HL-60/S4 treated with phorbol 12-myristate 13-acetate at 8.2 ng/mL for 4 days and 3 days (cell line): ENCODE measurements at regions not wholly inside any gene's neighbourhood (a gene's known extent, or its start where the extent isn't known, plus 50 kb on each side); places are given as distances from the start of the nearest gene placed in this dataset.

Experiments
- in situ Hi-C: fragments of 300-500 bp; cut with MboI; formaldehyde crosslinking; loops from 2 replicates; pipeline ENCODE4 v1.15.0; 2022; ENCODE audit warnings: low sequenced_read_pairs

- in situ Hi-C loops = no loop called here
Measured at GRCh38 chr17:77375917-77376651, 235.3 kb downstream of the SEC14L1 start.

GRCh38 chr17:77376795-77377709, 236.3 kb downstream of the SEC14L1 start:
- in situ Hi-C loops = no loop called here

- in situ Hi-C loops = no loop called here
Measured at GRCh38 chr17:77377710-77378235, 237.0 kb downstream of the SEC14L1 start.

- in situ Hi-C loops = no loop called here
Measured at GRCh38 chr17:77378318-77379064, 237.7 kb downstream of the SEC14L1 start.

- in situ Hi-C loops = no loop called here
Measured at GRCh38 chr17:77379065-77379428, 238.3 kb downstream of the SEC14L1 start.

- in situ Hi-C loops = no loop called here
Measured at GRCh38 chr17:77379832-77380231, 239.1 kb downstream of the SEC14L1 start.

GRCh38 chr17:77380395-77381184, 239.8 kb downstream of the SEC14L1 start:
- in situ Hi-C loops = no loop called here

GRCh38 chr17:77381185-77381700, 240.5 kb downstream of the SEC14L1 start:
- in situ Hi-C loops = no loop called here

- in situ Hi-C loops = no loop called here
Measured at GRCh38 chr17:77381731-77382130, 241.0 kb downstream of the SEC14L1 start.

- in situ Hi-C loops = no loop called here
Measured at GRCh38 chr17:77382356-77382911, 241.7 kb downstream of the SEC14L1 start.

GRCh38 chr17:77382966-77383612, 242.3 kb downstream of the SEC14L1 start:
- in situ Hi-C loops = no loop called here

- in situ Hi-C loops = no loop called here
Measured at GRCh38 chr17:77383613-77384608, 243.1 kb downstream of the SEC14L1 start.

- in situ Hi-C loops = no loop called here
Measured at GRCh38 chr17:77385750-77386501, 245.2 kb downstream of the SEC14L1 start.

- in situ Hi-C loops = no loop called here
Measured at GRCh38 chr17:77386502-77387192, 245.9 kb downstream of the SEC14L1 start.

GRCh38 chr17:77387891-77388290, 247.1 kb downstream of the SEC14L1 start:
- in situ Hi-C loops = no loop called here

- in situ Hi-C loops = no loop called here
Measured at GRCh38 chr17:77388384-77389306, 247.9 kb downstream of the SEC14L1 start.
